AG04449 (cell line): ENCODE measurements at regions not wholly inside any gene's neighbourhood (a gene's known extent, or its start where the extent isn't known, plus 50 kb on each side); places are given as distances from the start of the nearest gene placed in this dataset.

Experiments used
- CTCF ChIA-PET: fragments of 350-600 bp; formaldehyde crosslinking; extraction: SDS; loops from one replicate; lab custom pipeline; 2021; ENCODE audit warnings: antibody characterized with exemption; lab: Yijun Ruan, JAX
- POLR2A ChIA-PET: fragments of 400-600, 350-600 bp; formaldehyde crosslinking; extraction: SDS; loops from one replicate; lab custom pipeline; 2020; ENCODE audit warnings: antibody characterized with exemption, inconsistent platforms; lab: Yijun Ruan, JAX
- DNase-seq: peaks from one replicate; pipeline ENCODE4 v3.0.0-alpha.2; 2010; ENCODE audit warnings: low read depth, low spot score
- H3K4me3 ChIP-seq: 2 replicates; pipeline ENCODE4 v1.5.1; 2011; ENCODE audit warnings: low read depth, mild to moderate bottlenecking, control low read depth, low read length
- TF ChIP-seq, protein P1 (sequence below): IDR thresholded peaks from one replicate; pipeline ENCODE4 v1.5.1; 2011; ENCODE audit warnings: mild to moderate bottlenecking, moderate library complexity, low read length, control low read depth, inconsistent platforms; ENCODE audit not compliant: insufficient read depth; ENCODE audit errors: missing control alignments

DNA sequence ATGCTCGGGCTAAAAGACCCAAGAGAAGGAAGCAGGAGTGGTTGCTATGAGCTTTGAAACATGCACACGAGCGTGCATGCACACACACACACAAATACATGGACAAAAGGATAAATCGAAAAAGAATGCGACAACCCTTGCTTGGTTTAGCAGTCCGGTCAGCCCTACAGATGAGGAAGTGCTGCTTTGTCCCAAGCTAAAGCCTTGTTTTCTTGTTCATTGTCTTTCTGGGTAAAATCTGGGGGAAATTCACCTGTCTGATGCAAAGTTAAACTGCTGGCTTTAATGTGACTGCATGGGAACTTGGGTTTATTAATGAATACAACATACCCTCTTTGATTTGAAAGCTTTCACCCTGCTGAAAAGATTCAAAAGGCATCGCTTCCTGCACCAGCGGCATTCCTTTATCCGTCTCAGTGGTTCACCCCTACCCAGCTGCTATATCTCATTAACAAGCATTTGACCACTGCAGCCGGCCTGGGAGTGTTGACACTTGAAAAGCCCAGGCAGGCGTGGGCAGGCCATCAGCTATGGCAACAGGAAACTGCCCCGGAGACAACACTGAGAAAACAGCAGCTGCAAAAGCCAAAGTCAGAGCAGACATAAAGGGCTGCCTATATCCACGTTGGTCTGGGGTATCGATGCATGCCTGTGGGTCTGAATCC, 301.7 kb downstream of the NDFIP2 start:
- POLR2A ChIA-PET: no interaction called here
- CTCF ChIA-PET: interaction anchor here (1.6 to 3.2 kb wide), 2 partner anchors 359 to 560 kb away, joined by 4 to 25 read pairs; partner anchors contain the start of gene SPRY2
- DNase-seq: no peak
- TF ChIP-seq, protein P1, sequence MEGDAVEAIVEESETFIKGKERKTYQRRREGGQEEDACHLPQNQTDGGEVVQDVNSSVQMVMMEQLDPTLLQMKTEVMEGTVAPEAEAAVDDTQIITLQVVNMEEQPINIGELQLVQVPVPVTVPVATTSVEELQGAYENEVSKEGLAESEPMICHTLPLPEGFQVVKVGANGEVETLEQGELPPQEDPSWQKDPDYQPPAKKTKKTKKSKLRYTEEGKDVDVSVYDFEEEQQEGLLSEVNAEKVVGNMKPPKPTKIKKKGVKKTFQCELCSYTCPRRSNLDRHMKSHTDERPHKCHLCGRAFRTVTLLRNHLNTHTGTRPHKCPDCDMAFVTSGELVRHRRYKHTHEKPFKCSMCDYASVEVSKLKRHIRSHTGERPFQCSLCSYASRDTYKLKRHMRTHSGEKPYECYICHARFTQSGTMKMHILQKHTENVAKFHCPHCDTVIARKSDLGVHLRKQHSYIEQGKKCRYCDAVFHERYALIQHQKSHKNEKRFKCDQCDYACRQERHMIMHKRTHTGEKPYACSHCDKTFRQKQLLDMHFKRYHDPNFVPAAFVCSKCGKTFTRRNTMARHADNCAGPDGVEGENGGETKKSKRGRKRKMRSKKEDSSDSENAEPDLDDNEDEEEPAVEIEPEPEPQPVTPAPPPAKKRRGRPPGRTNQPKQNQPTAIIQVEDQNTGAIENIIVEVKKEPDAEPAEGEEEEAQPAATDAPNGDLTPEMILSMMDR: no peak
- H3K4me3 ChIP-seq: no peak overlapping the region

DNA sequence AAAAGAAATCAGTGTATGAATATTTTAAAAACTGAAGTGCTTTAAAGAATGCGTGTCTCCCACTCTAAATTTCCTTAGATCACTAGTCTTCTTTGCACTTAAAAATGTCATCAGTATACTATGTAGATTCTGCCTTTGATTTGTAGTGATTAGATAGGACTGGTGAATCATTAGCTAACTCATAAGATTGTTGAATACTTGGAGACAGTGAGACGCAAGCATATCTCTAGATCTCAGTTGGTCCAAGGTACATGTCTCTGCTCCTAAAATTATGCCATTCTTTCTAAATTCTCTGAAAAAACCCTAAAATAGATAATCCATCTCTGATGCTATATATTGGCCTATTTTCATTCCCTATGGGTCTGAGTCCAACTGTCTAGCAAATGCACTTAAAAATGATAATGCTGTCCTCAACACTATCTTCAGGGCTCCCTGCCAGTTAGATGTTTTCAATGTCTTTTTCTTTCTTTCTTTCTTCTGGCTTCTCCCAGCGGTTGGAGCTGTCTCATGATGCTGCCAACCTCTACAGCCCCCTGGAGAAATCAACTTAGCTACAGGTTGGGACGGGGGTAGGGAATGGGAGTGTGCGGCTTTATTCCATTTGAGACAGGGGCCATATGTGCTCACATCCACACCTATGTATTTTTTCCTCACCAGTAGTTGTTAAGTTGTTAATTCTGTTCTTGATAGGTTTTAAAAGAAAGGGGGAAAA, 301.0 kb downstream of the NDFIP2 start:
- ChIA-PET CTCF (interaction anchor here (3.2 kb wide), 1 partner anchor 560 kb away, joined by 25 read pairs; the partner anchor contains the start of gene SPRY2), POLR2A (no interaction called here)
- no peak for DNase-seq
- H3K4me3 ChIP-seq: no peak overlapping the region
- TF ChIP-seq, protein P1: no peak

DNA sequence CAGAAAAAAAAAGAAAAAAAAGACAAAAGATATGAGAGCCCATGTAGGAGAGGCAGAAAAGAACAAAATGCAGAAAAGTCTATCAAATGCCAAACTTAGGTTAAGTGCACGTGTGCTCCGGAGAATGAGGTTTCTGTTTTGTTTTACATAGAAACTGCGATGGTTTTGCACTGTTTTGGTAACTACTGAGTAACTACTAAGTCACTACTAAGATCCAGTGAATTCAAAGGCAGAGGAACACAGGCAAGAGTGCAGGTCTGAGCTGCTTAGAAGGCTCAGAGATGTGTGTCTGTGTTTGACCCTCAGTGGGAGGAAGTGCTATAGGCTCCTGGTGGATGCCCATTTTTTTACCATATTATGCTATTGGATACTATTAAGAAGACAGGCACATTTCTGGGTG, 299.3 kb downstream of the NDFIP2 start:
- DNase-seq: no peak
- TF ChIP-seq, protein P1: no peak
- H3K4me3 ChIP-seq: no peak overlapping the region
- POLR2A ChIA-PET: no interaction called here
- CTCF ChIA-PET: interaction anchor here (1.7 kb wide), 1 partner anchor 563 kb away, joined by 6 read pairs; no protein-coding TSS in a partner anchor

DNA sequence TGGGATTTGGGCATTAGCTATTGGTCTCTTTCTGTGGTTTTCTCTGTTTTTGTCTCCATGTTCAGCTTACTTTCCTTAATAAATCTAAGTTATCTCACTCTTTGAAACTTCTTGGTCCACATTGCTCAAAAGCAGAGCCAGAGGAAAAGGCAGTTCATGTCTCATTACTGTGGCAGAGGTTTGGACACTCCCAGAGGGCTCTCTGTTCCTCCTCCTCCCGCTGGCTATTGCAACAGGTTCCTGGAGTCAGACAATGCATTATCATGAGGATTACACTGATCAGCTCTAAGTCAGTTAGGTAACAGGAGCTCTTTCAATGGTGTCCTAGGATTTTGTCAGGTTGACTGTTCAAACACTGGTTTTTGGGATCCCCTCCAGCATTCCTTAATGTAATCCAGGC, 298.8 kb downstream of the NDFIP2 start:
- TF ChIP-seq, protein P1: no peak
- CTCF ChIA-PET: interaction anchor here (1.7 kb wide), 1 partner anchor 564 kb away, joined by 6 read pairs; no protein-coding TSS in a partner anchor
- DNase-seq: no peak
- POLR2A ChIA-PET: no interaction called here
- no peak overlapping the region for H3K4me3 ChIP-seq

DNA sequence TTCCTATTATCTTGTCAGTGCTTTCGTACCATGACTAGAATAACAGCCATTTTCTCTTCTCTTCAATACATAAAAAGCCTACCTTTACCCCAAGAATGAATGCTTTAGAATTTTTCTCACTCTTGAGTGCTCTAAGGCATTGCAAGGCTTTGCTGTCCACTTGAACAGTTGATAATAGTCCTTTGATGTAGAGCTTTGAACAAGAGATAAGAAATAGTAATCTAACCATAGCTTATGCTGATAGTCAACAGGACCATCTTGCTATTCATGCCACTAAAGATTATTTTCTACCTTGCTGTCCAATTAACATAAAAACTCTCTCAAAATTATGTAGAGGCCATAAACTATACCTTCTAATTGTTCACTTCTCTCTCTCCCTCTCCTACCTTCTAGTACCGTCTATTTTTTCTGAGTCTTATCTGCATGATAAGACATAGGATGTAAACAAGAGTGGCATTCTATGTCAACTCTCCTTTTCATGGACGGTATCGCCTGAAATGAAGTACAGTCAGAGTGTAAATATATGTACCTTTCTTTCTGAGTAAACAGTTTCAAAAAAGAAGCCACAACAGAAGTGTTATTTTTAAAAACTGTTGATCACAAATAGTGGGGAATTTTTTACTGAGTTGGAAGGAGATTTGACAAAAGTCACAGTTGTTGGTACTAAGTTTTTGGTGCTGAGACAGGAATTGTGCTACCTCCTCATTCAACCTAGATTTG, 297.9 kb downstream of the NDFIP2 start:
- TF ChIP-seq, protein P1: no peak
- POLR2A ChIA-PET: no interaction called here

More for the DNA sequence above, 297.9 kb downstream of the NDFIP2 start:
- CTCF ChIA-PET: interaction anchor here (1.2 to 1.7 kb wide), 2 partner anchors 100 to 564 kb away, joined by 3 to 6 read pairs; no protein-coding TSS in a partner anchor
- H3K4me3 ChIP-seq: no peak overlapping the region
- no peak for DNase-seq
